GM23338 (cell line): ENCODE measurements at regions not wholly inside any gene's neighbourhood (a gene's known extent, or its start where the extent isn't known, plus 50 kb on each side); places are given as distances from the start of the nearest gene placed in this dataset.

Source experiments
- ATAC-seq: fragments of 200-7000 bp; cut with Tn5 transposase; 3 replicates; pipeline ENCODE4 v1.9.1; 2020
- DNase-seq: peaks from one replicate; pipeline ENCODE4 v3.0.0-alpha.2; 2015; ENCODE audit warnings: low spot score
- H2AFZ ChIP-seq: fragments of 200-600 bp; sonication (generic); 2 replicates; pipeline ENCODE4 v1.8.0; 2016; ENCODE audit warnings: antibody characterized with exemption, mild to moderate bottlenecking, moderate library complexity
- H3F3A ChIP-seq: fragments of 200-600 bp; sonication (generic); replicated peaks from 2 replicates; pipeline ENCODE4 v1.8.0; 2017; ENCODE audit warnings: antibody characterized with exemption, mixed run types, low read depth
- H3K27ac ChIP-seq: fragments of 200-600 bp; sonication (generic); 2 replicates; pipeline ENCODE4 v1.6.1; 2016; ENCODE audit warnings: low read depth
- H3K27me3 ChIP-seq: fragments of 200-600 bp; sonication (generic); 2 replicates; pipeline ENCODE4 v1.8.0; 2016; ENCODE audit warnings: mild to moderate bottlenecking, mixed run types, moderate library complexity; ENCODE audit not compliant: insufficient read depth
- H3K36me3 ChIP-seq: fragments of 200-600 bp; sonication (generic); 2 replicates; pipeline ENCODE4 v1.8.0; 2016; ENCODE audit warnings: mild to moderate bottlenecking; ENCODE audit not compliant: insufficient read depth
- H3K4me1 ChIP-seq: fragments of 200-600 bp; sonication (generic); 2 replicates; pipeline ENCODE4 v1.8.0; 2016; ENCODE audit warnings: mild to moderate bottlenecking, moderate library complexity; ENCODE audit not compliant: insufficient read depth
- H3K4me2 ChIP-seq: fragments of 200-600 bp; sonication (generic); 2 replicates; pipeline ENCODE4 v1.7.1; 2017; ENCODE audit warnings: mixed run types
- H3K4me3 ChIP-seq: fragments of 200-600 bp; sonication (generic); 2 replicates; pipeline ENCODE4 v1.6.1; 2016; ENCODE audit warnings: mixed run types
- H3K79me2 ChIP-seq: fragments of 200-600 bp; sonication (generic); replicated peaks from 2 replicates; pipeline ENCODE4 v1.8.0; 2017; ENCODE audit warnings: mild to moderate bottlenecking; ENCODE audit not compliant: insufficient read depth
- H3K9me2 ChIP-seq: fragments of 200-600 bp; sonication (generic); 2 replicates; pipeline ENCODE4 v1.8.0; 2017; ENCODE audit not compliant: insufficient read depth
- H4K20me1 ChIP-seq: fragments of 200-600 bp; sonication (generic); replicated peaks from 2 replicates; pipeline ENCODE4 v1.8.0; 2017; ENCODE audit warnings: mild to moderate bottlenecking; ENCODE audit not compliant: insufficient read depth
- H3K27ac Mint-ChIP-seq: 2 replicates; pipeline ENCODE4 v1.8.0; 2020; ENCODE audit warnings: inconsistent platforms, mild to moderate bottlenecking, moderate library complexity, mixed read lengths
- H3K27me3 Mint-ChIP-seq: 3 replicates; pipeline ENCODE4 v1.8.0; 2022; ENCODE audit warnings: low read depth, mild to moderate bottlenecking, moderate library complexity, mixed read lengths, inconsistent platforms; ENCODE audit not compliant: insufficient read depth, poor library complexity
- H3K36me3 Mint-ChIP-seq: 3 replicates; pipeline ENCODE4 v1.8.0; 2021; ENCODE audit warnings: low read depth, mild to moderate bottlenecking, inconsistent platforms, moderate library complexity, mixed read lengths
- H3K4me1 Mint-ChIP-seq: 3 replicates; pipeline ENCODE4 v1.8.0; 2020; ENCODE audit warnings: mild to moderate bottlenecking, inconsistent platforms, mixed read lengths
- H3K4me3 Mint-ChIP-seq: 3 replicates; pipeline ENCODE4 v1.8.0; 2021; ENCODE audit warnings: moderate library complexity, mild to moderate bottlenecking, inconsistent platforms, mixed read lengths
- H3K9me3 Mint-ChIP-seq: 3 replicates; pipeline ENCODE4 v1.8.0; 2020; ENCODE audit warnings: moderate library complexity, mild to moderate bottlenecking, inconsistent platforms, mixed read lengths
- CREB1 ChIP-seq: fragments of 250-450 bp; sonication (Bioruptor Pico); IDR thresholded peaks from 2 replicates; pipeline ENCODE4 v1.5.0; 2020; ENCODE audit warnings: low read depth, mild to moderate bottlenecking, moderate library complexity
- EZH2 ChIP-seq: fragments of 200-600 bp; sonication (generic); IDR thresholded peaks from one replicate; pipeline ENCODE4 v1.8.0; 2017; ENCODE audit warnings: antibody characterized with exemption, mild to moderate bottlenecking, low read depth; ENCODE audit not compliant: unreplicated experiment
- EZH2phosphoT487 ChIP-seq: fragments of 200-600 bp; sonication (generic); IDR thresholded peaks from one replicate; pipeline ENCODE4 v1.8.1; 2018; ENCODE audit warnings: antibody characterized with exemption; ENCODE audit not compliant: unreplicated experiment
- JUNB ChIP-seq: IDR thresholded peaks from one replicate; pipeline ENCODE4 v1.6.1; 2016; ENCODE audit warnings: antibody characterized with exemption; ENCODE audit not compliant: unreplicated experiment
- NANOG ChIP-seq: IDR thresholded peaks from 2 replicates; pipeline ENCODE4 v1.6.1; 2016; ENCODE audit warnings: antibody characterized with exemption, borderline replicate concordance
- POLR2AphosphoS5 ChIP-seq: IDR thresholded peaks from 2 replicates; pipeline ENCODE4 v1.6.1; 2016; ENCODE audit warnings: antibody characterized with exemption, low read depth
- STAT1 ChIP-seq: IDR thresholded peaks from one replicate; pipeline ENCODE4 v1.6.1; 2016; ENCODE audit warnings: antibody characterized with exemption; ENCODE audit not compliant: unreplicated experiment
- ZNF331 ChIP-seq: fragments of 250-450 bp; sonication (Bioruptor Pico); IDR thresholded peaks from 2 replicates; pipeline ENCODE4 v1.5.0; 2020; ENCODE audit warnings: low read depth, mild to moderate bottlenecking, moderate library complexity
- TF ChIP-seq, protein P1 (sequence below): fragments of 250-450 bp; sonication (Bioruptor Pico); IDR thresholded peaks from 2 replicates; pipeline ENCODE4 v1.5.0; 2020; ENCODE audit warnings: mild to moderate bottlenecking, moderate library complexity
- TF ChIP-seq, protein P2 (sequence below): IDR thresholded peaks from one replicate; pipeline ENCODE4 v1.6.1; 2018; ENCODE audit warnings: antibody characterized with exemption; ENCODE audit not compliant: unreplicated experiment
- TF ChIP-seq, protein P3 (sequence below): IDR thresholded peaks from 2 replicates; pipeline ENCODE4 v1.6.1; 2016; ENCODE audit warnings: antibody characterized with exemption

DNA sequence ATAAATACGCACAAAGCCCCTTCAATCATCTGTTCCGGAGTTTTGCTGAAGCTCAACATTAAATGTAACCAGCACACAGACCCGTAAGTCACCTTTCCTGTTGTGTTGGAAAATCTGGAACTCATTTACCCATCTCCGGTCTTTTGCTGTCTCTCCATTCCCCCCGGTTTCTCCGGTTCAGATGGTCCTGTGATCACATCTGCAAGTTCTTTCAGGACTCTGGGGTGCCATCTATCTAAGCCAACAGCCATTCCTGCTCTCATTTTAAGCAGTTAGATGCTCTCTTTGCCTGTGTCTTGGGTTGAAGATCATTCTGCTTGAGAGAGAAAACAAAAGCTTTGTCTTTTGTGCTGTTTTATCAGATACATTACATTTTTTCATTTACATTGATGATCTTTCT, 91.7 kb upstream of the TGIF1 start:
- ATAC-seq (no peak), DNase-seq (no peak)
- Mint-ChIP-seq H3K4me3 (no peak overlapping the region), H3K4me1 (peaks cover 16% of the 10 kb centered on the region), H3K27me3 (no peaks in the 10 kb centered on the region), H3K27ac (no peak overlapping the region), H3K9me3 (no peaks in the 10 kb centered on the region), H3K36me3 (no peaks in the 10 kb centered on the region)
- Histone ChIP-seq H3F3A (peaks cover 10% of the 10 kb centered on the region; the same call in 1 of the 2 replicates), H3K4me2 (no peak overlapping the region), H2AFZ (no peak overlapping the region; the same call in 1 of the 2 replicates), H3K4me1 (0 out of 2 replicates have a peak, but pooled peaks cover 9% of the 10 kb centered on the region), H3K9me2 (no peaks in the 10 kb centered on the region), H3K27me3 (no peaks in the 10 kb centered on the region), H4K20me1 (no peaks in the 10 kb centered on the region), H3K27ac (no peak overlapping the region), H3K36me3 (no peaks in the 10 kb centered on the region), H3K79me2 (no peaks in the 10 kb centered on the region), H3K4me3 (no peak overlapping the region)
- TF ChIP-seq CREB1 (CRISPR knock-in tag) = no peak

DNA sequence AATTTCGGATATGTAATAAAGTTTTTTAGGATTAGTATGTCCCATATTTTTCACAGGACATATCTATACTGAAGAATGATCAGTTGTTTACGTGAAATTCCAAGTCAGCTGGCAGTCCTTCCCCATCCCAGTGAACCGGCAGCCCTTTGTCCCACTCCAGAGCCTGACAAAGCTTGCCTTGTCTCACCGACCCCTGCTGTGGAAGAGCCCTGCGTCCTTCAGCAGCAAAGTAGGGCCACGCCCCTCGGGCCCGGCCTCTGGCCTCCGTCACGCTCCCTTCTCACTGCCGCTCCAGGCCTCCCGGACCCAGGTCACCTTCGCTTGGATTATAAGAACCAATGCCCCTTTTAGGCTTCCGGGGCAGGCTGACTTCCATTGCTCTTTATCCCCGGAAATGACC, 89.8 kb upstream of the TGIF1 start:
- peak; percentile 83 for DNase-seq
- peak; percentile 96 for ATAC-seq
- Mint-ChIP-seq H3K27me3 (no peaks in the 10 kb centered on the region), H3K27ac (no peak overlapping the region), H3K4me1 (peaks cover 16% of the 10 kb centered on the region), H3K4me3 (no peak overlapping the region), H3K9me3 (no peaks in the 10 kb centered on the region), H3K36me3 (no peaks in the 10 kb centered on the region)
- Histone ChIP-seq H3K4me3 (no peak overlapping the region), H3K79me2 (no peaks in the 10 kb centered on the region), H3K27ac (no peak overlapping the region), H2AFZ (peak overlapping the region; percentile 97), H3K4me2 (no peak overlapping the region), H3K4me1 (0 out of 2 replicates have a peak, but pooled peaks cover 9% of the 10 kb centered on the region), H3K9me2 (no peaks in the 10 kb centered on the region), H4K20me1 (no peaks in the 10 kb centered on the region), H3K27me3 (no peaks in the 10 kb centered on the region), H3F3A (peaks cover 10% of the 10 kb centered on the region; the same call in 1 of the 2 replicates), H3K36me3 (no peaks in the 10 kb centered on the region)
- TF ChIP-seq EZH2 = no peak
- TF ChIP-seq JUNB = no peak
- TF ChIP-seq POLR2AphosphoS5 = no peak
- TF ChIP-seq NANOG = no peak
- TF ChIP-seq EZH2phosphoT487 = no peak
- TF ChIP-seq, protein P1, sequence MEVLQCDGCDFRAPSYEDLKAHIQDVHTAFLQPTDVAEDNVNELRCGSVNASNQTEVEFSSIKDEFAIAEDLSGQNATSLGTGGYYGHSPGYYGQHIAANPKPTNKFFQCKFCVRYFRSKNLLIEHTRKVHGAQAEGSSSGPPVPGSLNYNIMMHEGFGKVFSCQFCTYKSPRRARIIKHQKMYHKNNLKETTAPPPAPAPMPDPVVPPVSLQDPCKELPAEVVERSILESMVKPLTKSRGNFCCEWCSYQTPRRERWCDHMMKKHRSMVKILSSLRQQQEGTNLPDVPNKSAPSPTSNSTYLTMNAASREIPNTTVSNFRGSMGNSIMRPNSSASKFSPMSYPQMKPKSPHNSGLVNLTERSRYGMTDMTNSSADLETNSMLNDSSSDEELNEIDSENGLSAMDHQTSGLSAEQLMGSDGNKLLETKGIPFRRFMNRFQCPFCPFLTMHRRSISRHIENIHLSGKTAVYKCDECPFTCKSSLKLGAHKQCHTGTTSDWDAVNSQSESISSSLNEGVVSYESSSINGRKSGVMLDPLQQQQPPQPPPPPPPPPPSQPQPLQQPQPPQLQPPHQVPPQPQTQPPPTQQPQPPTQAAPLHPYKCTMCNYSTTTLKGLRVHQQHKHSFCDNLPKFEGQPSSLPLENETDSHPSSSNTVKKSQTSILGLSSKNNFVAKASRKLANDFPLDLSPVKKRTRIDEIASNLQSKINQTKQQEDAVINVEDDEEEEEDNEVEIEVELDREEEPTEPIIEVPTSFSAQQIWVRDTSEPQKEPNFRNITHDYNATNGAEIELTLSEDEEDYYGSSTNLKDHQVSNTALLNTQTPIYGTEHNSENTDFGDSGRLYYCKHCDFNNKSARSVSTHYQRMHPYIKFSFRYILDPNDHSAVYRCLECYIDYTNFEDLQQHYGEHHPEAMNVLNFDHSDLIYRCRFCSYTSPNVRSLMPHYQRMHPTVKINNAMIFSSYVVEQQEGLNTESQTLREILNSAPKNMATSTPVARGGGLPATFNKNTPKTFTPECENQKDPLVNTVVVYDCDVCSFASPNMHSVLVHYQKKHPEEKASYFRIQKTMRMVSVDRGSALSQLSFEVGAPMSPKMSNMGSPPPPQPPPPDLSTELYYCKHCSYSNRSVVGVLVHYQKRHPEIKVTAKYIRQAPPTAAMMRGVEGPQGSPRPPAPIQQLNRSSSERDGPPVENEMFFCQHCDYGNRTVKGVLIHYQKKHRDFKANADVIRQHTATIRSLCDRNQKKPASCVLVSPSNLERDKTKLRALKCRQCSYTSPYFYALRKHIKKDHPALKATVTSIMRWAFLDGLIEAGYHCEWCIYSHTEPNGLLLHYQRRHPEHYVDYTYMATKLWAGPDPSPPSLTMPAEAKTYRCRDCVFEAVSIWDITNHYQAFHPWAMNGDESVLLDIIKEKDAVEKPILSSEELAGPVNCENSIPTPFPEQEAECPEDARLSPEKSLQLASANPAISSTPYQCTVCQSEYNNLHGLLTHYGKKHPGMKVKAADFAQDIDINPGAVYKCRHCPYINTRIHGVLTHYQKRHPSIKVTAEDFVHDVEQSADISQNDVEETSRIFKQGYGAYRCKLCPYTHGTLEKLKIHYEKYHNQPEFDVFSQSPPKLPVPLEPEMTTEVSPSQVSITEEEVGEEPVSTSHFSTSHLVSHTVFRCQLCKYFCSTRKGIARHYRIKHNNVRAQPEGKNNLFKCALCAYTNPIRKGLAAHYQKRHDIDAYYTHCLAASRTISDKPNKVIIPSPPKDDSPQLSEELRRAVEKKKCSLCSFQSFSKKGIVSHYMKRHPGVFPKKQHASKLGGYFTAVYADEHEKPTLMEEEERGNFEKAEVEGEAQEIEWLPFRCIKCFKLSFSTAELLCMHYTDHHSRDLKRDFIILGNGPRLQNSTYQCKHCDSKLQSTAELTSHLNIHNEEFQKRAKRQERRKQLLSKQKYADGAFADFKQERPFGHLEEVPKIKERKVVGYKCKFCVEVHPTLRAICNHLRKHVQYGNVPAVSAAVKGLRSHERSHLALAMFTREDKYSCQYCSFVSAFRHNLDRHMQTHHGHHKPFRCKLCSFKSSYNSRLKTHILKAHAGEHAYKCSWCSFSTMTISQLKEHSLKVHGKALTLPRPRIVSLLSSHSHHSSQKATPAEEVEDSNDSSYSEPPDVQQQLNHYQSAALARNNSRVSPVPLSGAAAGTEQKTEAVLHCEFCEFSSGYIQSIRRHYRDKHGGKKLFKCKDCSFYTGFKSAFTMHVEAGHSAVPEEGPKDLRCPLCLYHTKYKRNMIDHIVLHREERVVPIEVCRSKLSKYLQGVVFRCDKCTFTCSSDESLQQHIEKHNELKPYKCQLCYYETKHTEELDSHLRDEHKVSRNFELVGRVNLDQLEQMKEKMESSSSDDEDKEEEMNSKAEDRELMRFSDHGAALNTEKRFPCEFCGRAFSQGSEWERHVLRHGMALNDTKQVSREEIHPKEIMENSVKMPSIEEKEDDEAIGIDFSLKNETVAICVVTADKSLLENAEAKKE (CRISPR knock-in tag) = no peak
- TF ChIP-seq, protein P2, sequence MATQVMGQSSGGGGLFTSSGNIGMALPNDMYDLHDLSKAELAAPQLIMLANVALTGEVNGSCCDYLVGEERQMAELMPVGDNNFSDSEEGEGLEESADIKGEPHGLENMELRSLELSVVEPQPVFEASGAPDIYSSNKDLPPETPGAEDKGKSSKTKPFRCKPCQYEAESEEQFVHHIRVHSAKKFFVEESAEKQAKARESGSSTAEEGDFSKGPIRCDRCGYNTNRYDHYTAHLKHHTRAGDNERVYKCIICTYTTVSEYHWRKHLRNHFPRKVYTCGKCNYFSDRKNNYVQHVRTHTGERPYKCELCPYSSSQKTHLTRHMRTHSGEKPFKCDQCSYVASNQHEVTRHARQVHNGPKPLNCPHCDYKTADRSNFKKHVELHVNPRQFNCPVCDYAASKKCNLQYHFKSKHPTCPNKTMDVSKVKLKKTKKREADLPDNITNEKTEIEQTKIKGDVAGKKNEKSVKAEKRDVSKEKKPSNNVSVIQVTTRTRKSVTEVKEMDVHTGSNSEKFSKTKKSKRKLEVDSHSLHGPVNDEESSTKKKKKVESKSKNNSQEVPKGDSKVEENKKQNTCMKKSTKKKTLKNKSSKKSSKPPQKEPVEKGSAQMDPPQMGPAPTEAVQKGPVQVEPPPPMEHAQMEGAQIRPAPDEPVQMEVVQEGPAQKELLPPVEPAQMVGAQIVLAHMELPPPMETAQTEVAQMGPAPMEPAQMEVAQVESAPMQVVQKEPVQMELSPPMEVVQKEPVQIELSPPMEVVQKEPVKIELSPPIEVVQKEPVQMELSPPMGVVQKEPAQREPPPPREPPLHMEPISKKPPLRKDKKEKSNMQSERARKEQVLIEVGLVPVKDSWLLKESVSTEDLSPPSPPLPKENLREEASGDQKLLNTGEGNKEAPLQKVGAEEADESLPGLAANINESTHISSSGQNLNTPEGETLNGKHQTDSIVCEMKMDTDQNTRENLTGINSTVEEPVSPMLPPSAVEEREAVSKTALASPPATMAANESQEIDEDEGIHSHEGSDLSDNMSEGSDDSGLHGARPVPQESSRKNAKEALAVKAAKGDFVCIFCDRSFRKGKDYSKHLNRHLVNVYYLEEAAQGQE = no peak
- TF ChIP-seq, protein P3, sequence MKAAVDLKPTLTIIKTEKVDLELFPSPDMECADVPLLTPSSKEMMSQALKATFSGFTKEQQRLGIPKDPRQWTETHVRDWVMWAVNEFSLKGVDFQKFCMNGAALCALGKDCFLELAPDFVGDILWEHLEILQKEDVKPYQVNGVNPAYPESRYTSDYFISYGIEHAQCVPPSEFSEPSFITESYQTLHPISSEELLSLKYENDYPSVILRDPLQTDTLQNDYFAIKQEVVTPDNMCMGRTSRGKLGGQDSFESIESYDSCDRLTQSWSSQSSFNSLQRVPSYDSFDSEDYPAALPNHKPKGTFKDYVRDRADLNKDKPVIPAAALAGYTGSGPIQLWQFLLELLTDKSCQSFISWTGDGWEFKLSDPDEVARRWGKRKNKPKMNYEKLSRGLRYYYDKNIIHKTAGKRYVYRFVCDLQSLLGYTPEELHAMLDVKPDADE = no peak
- TF ChIP-seq ZNF331 (CRISPR knock-in tag) = no peak
- no peak for TF ChIP-seq STAT1
